MM.1S (cell line): ENCODE measurements at regions not wholly inside any gene's neighbourhood (a gene's known extent, or its start where the extent isn't known, plus 50 kb on each side); places are given as distances from the start of the nearest gene placed in this dataset.

Source experiments
- DNase-seq: peaks from one replicate; pipeline ENCODE4 v3.0.0-alpha.2; 2015
- H2AFZ ChIP-seq: fragments of 300-600 bp; sonication (generic); 2 replicates; pipeline ENCODE4 v1.6.0; 2016; ENCODE audit warnings: antibody characterized with exemption, low read length
- H3F3A ChIP-seq: fragments of 300-600 bp; sonication (generic); 2 replicates; pipeline ENCODE4 v1.6.1; 2016; ENCODE audit warnings: mild to moderate bottlenecking, antibody characterized with exemption, low read length, moderate library complexity, mixed read lengths; ENCODE audit not compliant: insufficient read depth
- H3K27ac ChIP-seq: fragments of 300-600 bp; sonication (generic); 2 replicates; pipeline ENCODE4 v1.5.1; 2016; ENCODE audit warnings: mild to moderate bottlenecking, low read length
- H3K27me3 ChIP-seq: fragments of 300-600 bp; sonication (generic); replicated peaks from 2 replicates; pipeline ENCODE4 v1.6.0; 2016; ENCODE audit warnings: low read length; ENCODE audit not compliant: insufficient read depth
- H3K36me3 ChIP-seq: fragments of 300-600 bp; sonication (generic); replicated peaks from 2 replicates; pipeline ENCODE4 v1.6.1; 2016; ENCODE audit warnings: mild to moderate bottlenecking, low read length, mixed read lengths; ENCODE audit not compliant: insufficient read depth
- H3K4me1 ChIP-seq: fragments of 300-600 bp; sonication (generic); 2 replicates; pipeline ENCODE4 v1.6.1; 2016; ENCODE audit warnings: low read length, mixed read lengths
- H3K4me2 ChIP-seq: fragments of 300-600 bp; sonication (generic); 2 replicates; pipeline ENCODE4 v1.6.0; 2016; ENCODE audit warnings: low read depth, low read length
- H3K4me3 ChIP-seq: fragments of 300-600 bp; sonication (generic); 2 replicates; pipeline ENCODE4 v1.5.1; 2016; ENCODE audit warnings: low read length, mixed read lengths
- H3K79me2 ChIP-seq: fragments of 300-600 bp; sonication (generic); 2 replicates; pipeline ENCODE4 v1.6.1; 2016; ENCODE audit warnings: mixed run types, low read length, mixed read lengths
- H3K9ac ChIP-seq: fragments of 300-600 bp; sonication (generic); 2 replicates; pipeline ENCODE4 v1.6.1; 2016; ENCODE audit warnings: low read length, mixed read lengths
- H3K9me2 ChIP-seq: fragments of 300-600 bp; sonication (generic); replicated peaks from 2 replicates; pipeline ENCODE4 v1.6.1; 2016; ENCODE audit warnings: mild to moderate bottlenecking, low read length, mixed read lengths; ENCODE audit not compliant: insufficient read depth
- H3K9me3 ChIP-seq: fragments of 300-600 bp; sonication (generic); replicated peaks from 2 replicates; pipeline ENCODE4 v1.6.1; 2016; ENCODE audit warnings: mild to moderate bottlenecking, low read length, mixed read lengths; ENCODE audit not compliant: insufficient read depth
- H4K20me1 ChIP-seq: fragments of 300-600 bp; sonication (generic); 2 replicates; pipeline ENCODE4 v1.6.1; 2016; ENCODE audit warnings: mild to moderate bottlenecking, low read length, moderate library complexity, mixed read lengths; ENCODE audit not compliant: insufficient read depth
- CTCF ChIP-seq: fragments of 300-600 bp; sonication (generic); IDR thresholded peaks from 2 replicates; pipeline ENCODE4 v1.5.1; 2016; ENCODE audit warnings: antibody characterized with exemption, low read length, mixed read lengths
- EZH2 ChIP-seq: fragments of 300-600 bp; sonication (generic); optimal IDR thresholded peaks from 2 replicates; pipeline ENCODE3; 2017; ENCODE audit warnings: low read depth, mild to moderate bottlenecking, antibody characterized with exemption, low read length, mixed read lengths
- EZH2phosphoT487 ChIP-seq: fragments of 300-600 bp; sonication (generic); IDR thresholded peaks from 2 replicates; pipeline ENCODE4 v1.6.1; 2018; ENCODE audit warnings: antibody characterized with exemption, low read length

GRCh38 chr5:12274236-12274635 lies 370.0 kb upstream of the CTNND2 start:
- TF ChIP-seq EZH2, result no peak
- TF ChIP-seq CTCF, result no peak
- TF ChIP-seq EZH2phosphoT487, result no peak
- Histone ChIP-seq H3K27ac (no peak overlapping the region), H3K4me2 (no peak overlapping the region), H4K20me1 (no peaks in the 10 kb centered on the region), H2AFZ (no peak overlapping the region), H3K36me3 (no peaks in the 10 kb centered on the region), H3K79me2 (no peaks in the 10 kb centered on the region), H3F3A (0 out of 2 replicates have a peak, but pooled peaks cover 2% of the 10 kb centered on the region), H3K9ac (no peak overlapping the region), H3K9me2 (no peaks in the 10 kb centered on the region), H3K9me3 (no peaks in the 10 kb centered on the region), H3K4me3 (no peak overlapping the region), H3K4me1 (peaks cover 12% of the 10 kb centered on the region), H3K27me3 (no peaks in the 10 kb centered on the region)
- DNase-seq, result no peak

- H3K27me3 ChIP-seq, result no peaks in the 10 kb centered on the region
- H2AFZ ChIP-seq, result no peak overlapping the region
- H3K36me3 ChIP-seq, result no peaks in the 10 kb centered on the region
- no peak overlapping the region for H3K27ac ChIP-seq
- H3K9me3 ChIP-seq, result no peaks in the 10 kb centered on the region
- no peak overlapping the region for H3K4me2 ChIP-seq
- H3K9me2 ChIP-seq, result no peaks in the 10 kb centered on the region
- no peaks in the 10 kb centered on the region for H4K20me1 ChIP-seq
- no peak for TF ChIP-seq CTCF
- no peak for TF ChIP-seq EZH2
- no peak for TF ChIP-seq EZH2phosphoT487
- no peaks in the 10 kb centered on the region for H3K79me2 ChIP-seq
- H3K4me3 ChIP-seq, result no peak overlapping the region
- no peak for DNase-seq
- H3K4me1 ChIP-seq, result peaks cover 4% of the 10 kb centered on the region
- H3F3A ChIP-seq, result 0 out of 2 replicates have a peak, but pooled peaks cover under 1% of the 10 kb centered on the region
- no peak overlapping the region for H3K9ac ChIP-seq
These were observed 368.1 kb upstream of the CTNND2 start for GRCh38 chr5:12272389-12272788.

GRCh38 chr5:12270914-12271313 lies 366.7 kb upstream of the CTNND2 start:
- Histone ChIP-seq H3K79me2 (no peaks in the 10 kb centered on the region), H3K4me1 (no peaks in the 10 kb centered on the region), H3F3A (no peaks in the 10 kb centered on the region), H3K4me2 (no peak overlapping the region), H4K20me1 (no peaks in the 10 kb centered on the region), H3K27me3 (no peaks in the 10 kb centered on the region), H3K4me3 (no peak overlapping the region), H3K27ac (no peak overlapping the region), H2AFZ (no peak overlapping the region), H3K36me3 (no peaks in the 10 kb centered on the region), H3K9ac (no peak overlapping the region), H3K9me2 (no peaks in the 10 kb centered on the region), H3K9me3 (no peaks in the 10 kb centered on the region)
- no peak for TF ChIP-seq CTCF
- TF ChIP-seq EZH2, result no peak
- DNase-seq, result no peak
